ENCODE measurements at regions not wholly inside any gene's neighbourhood (a gene's known extent, or its start where the extent isn't known, plus 50 kb on each side); places are given as distances from the start of the nearest gene placed in this dataset.

DNA sequence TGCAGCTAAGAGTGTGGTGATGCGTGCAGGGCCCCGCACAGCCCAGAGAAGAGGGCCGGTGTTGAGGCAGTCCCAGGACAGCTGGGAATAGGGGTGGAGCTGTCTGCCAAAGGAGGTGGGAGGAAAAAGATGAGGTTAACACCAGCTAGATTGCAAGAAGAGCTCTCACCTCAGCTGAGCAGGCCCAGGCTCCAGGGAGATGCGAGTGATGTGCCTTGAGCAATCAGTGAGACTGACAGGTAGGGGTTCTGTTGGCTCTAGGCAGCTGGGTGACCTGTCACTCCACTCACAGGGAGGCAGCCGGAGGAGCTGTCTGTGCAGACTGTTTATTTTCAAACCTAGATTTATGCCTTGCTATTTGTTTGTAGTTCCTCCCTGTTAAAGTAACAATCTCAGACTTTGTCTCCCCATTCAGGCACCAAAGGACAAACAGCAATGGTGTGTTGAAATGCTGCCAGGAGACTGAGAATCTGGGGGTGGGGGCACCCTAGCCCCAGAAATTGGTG is 205.1 kb upstream of the CXCL12 start:
- Histone ChIP-seq H3K4me1 (no peaks in the 10 kb centered on the region), H3K4me2 (no peak overlapping the region), H3F3A (ENCODE audit: low read depth) (no peaks in the 10 kb centered on the region), H3K79me2 (ENCODE audit: low read depth) (no peaks in the 10 kb centered on the region), H3K36me3 (no peaks in the 10 kb centered on the region), H2AFZ (replicated peaks) (no peak overlapping the region), H3K9ac (no peak overlapping the region), H3K4me3 (no peak overlapping the region), H3K27ac (no peak overlapping the region), H4K20me1 (ENCODE audit: low read depth) (no peaks in the 10 kb centered on the region), H3K9me3 (ENCODE audit: low read depth) (no peaks in the 10 kb centered on the region), H3K27me3 (no peaks in the 10 kb centered on the region)
- peaks cover 8% of the 10 kb centered on the region for H3K27me3 Mint-ChIP-seq (ENCODE audit: insufficient read depth, low read depth)
- H3K36me3 Mint-ChIP-seq = no peaks in the 10 kb centered on the region
- H3K4me3 Mint-ChIP-seq = no peak overlapping the region
- no peaks in the 10 kb centered on the region for H3K4me1 Mint-ChIP-seq
- peak overlapping the region; percentile 55 for H3K27ac Mint-ChIP-seq
- TF ChIP-seq CTCF (IDR thresholded peaks at IDR 0.05) (no peak), EZH2phosphoT487 (IDR thresholded peaks at IDR 0.05) (no peak), EZH2 (IDR thresholded peaks at IDR 0.05) (no peak)
- no peak for DNase-seq (ENCODE audit: low spot score)
- H3K9me3 Mint-ChIP-seq = no peaks in the 10 kb centered on the region

DNA sequence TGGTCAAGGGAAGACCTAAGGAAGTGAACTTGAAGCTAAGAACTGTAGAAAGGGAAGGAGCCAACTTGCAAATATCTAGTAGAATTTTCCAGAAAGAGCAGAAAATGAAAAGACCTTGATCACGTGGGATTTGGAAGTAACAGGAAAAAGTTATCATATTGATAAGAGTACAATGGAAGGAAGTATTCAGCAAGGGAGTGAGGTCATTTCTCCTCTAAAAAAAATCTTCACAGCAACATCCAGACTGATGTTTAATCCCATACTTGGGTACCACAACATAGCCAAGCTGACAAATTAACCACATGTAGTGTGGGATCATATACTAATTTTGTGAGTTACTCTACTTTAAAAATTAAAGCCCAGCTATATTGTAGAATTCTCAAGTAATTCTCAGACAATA is 207.0 kb upstream of the CXCL12 start:
- no peak overlapping the region for H3K4me3 Mint-ChIP-seq
- H3K79me2 ChIP-seq (ENCODE audit: low read depth) = no peaks in the 10 kb centered on the region
- no peaks in the 10 kb centered on the region for H3K4me1 ChIP-seq

DNA sequence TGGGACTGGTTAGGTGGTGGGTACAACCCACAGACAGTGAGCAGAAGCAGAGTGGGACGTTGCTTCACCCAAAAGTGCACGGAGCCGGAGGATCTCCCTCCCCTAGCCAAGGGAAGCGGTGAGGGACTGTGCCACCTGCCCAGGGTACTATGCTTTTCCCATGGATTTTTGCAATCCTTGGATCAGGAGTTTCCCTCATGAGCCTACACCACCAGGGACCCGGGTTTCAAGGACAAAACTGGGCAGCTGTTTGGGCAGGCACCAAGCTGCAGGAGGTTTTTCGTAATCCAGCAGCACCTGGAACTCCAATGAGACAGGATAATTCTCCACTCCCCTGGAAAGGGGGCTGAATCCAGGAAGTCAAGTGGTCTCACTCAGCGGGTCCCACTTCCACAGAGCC is 209.1 kb upstream of the CXCL12 start:
- H3K27ac Mint-ChIP-seq = no peak overlapping the region
- Histone ChIP-seq H3K36me3 (no peaks in the 10 kb centered on the region), H3F3A (ENCODE audit: low read depth) (no peaks in the 10 kb centered on the region), H2AFZ (replicated peaks) (no peak overlapping the region), H3K27ac (no peak overlapping the region), H3K9me3 (ENCODE audit: low read depth) (no peaks in the 10 kb centered on the region), H3K4me1 (no peaks in the 10 kb centered on the region), H3K79me2 (ENCODE audit: low read depth) (no peaks in the 10 kb centered on the region), H3K4me3 (no peak overlapping the region), H3K9ac (no peak overlapping the region), H3K4me2 (no peak overlapping the region), H3K27me3 (no peaks in the 10 kb centered on the region), H4K20me1 (ENCODE audit: low read depth) (no peaks in the 10 kb centered on the region)
- no peaks in the 10 kb centered on the region for H3K36me3 Mint-ChIP-seq
- peaks cover 6% of the 10 kb centered on the region for H3K27me3 Mint-ChIP-seq (ENCODE audit: insufficient read depth, low read depth)
- H3K4me1 Mint-ChIP-seq = no peaks in the 10 kb centered on the region
- H3K9me3 Mint-ChIP-seq = no peaks in the 10 kb centered on the region
- no peak overlapping the region for H3K4me3 Mint-ChIP-seq
- DNase-seq (ENCODE audit: low spot score) = no peak
- TF ChIP-seq EZH2 (IDR thresholded peaks at IDR 0.05) = no peak
- no peak for TF ChIP-seq CTCF (IDR thresholded peaks at IDR 0.05)
- TF ChIP-seq EZH2phosphoT487 (IDR thresholded peaks at IDR 0.05) = no peak

More for the DNA sequence above, 207.0 kb upstream of the CXCL12 start:
- Histone ChIP-seq H3K36me3 (no peaks in the 10 kb centered on the region), H3K27ac (no peak overlapping the region), H3K4me3 (no peak overlapping the region), H3K27me3 (no peaks in the 10 kb centered on the region), H2AFZ (replicated peaks) (no peak overlapping the region), H3K9ac (no peak overlapping the region), H3K9me3 (ENCODE audit: low read depth) (no peaks in the 10 kb centered on the region), H3K4me2 (no peak overlapping the region), H4K20me1 (ENCODE audit: low read depth) (no peaks in the 10 kb centered on the region), H3F3A (ENCODE audit: low read depth) (no peaks in the 10 kb centered on the region)
- Mint-ChIP-seq H3K9me3 (no peaks in the 10 kb centered on the region), H3K36me3 (no peaks in the 10 kb centered on the region), H3K27me3 (ENCODE audit: insufficient read depth, low read depth) (peaks cover 8% of the 10 kb centered on the region), H3K27ac (no peak overlapping the region), H3K4me1 (no peaks in the 10 kb centered on the region)
- DNase-seq (ENCODE audit: low spot score) = no peak
- TF ChIP-seq EZH2 (IDR thresholded peaks at IDR 0.05) = no peak

GRCh38 chr10:44607116-44607515 is 222.2 kb upstream of the CXCL12 start:
- Mint-ChIP-seq H3K36me3 (no peaks in the 10 kb centered on the region), H3K9me3 (no peaks in the 10 kb centered on the region), H3K4me3 (no peak overlapping the region), H3K27ac (no peak overlapping the region), H3K27me3 (ENCODE audit: insufficient read depth, low read depth) (no peaks in the 10 kb centered on the region), H3K4me1 (no peaks in the 10 kb centered on the region)
- Histone ChIP-seq H3K27ac (no peak overlapping the region), H3K36me3 (no peaks in the 10 kb centered on the region), H3K9me3 (ENCODE audit: low read depth) (no peaks in the 10 kb centered on the region), H4K20me1 (ENCODE audit: low read depth) (no peaks in the 10 kb centered on the region), H2AFZ (replicated peaks) (no peak overlapping the region), H3K79me2 (ENCODE audit: low read depth) (no peaks in the 10 kb centered on the region), H3K4me2 (no peak overlapping the region), H3F3A (ENCODE audit: low read depth) (no peaks in the 10 kb centered on the region), H3K4me1 (no peaks in the 10 kb centered on the region), H3K4me3 (no peak overlapping the region), H3K9ac (no peak overlapping the region), H3K27me3 (no peaks in the 10 kb centered on the region)
- DNase-seq (ENCODE audit: low spot score) = no peak
- TF ChIP-seq EZH2 (IDR thresholded peaks at IDR 0.05) (no peak), EZH2phosphoT487 (IDR thresholded peaks at IDR 0.05) (no peak), CTCF (IDR thresholded peaks at IDR 0.05) (no peak)
